ENCODE measurements at regions not wholly inside any gene's neighbourhood (a gene's known extent, or its start where the extent isn't known, plus 50 kb on each side); places are given as distances from the start of the nearest gene placed in this dataset.

GRCh38 chr12:30361145-30361544 lies 334.5 kb downstream of the IPO8 start:
- no peak for DNase-seq (ENCODE audit: extremely low read depth, low read depth)
- no peak for TF ChIP-seq CTCF (IDR thresholded peaks at IDR 0.05; ENCODE audit: low read depth, low read length)

GRCh38 chr12:30358671-30359070 lies 337.0 kb downstream of the IPO8 start:
- DNase-seq (ENCODE audit: extremely low read depth, low read depth), result no peak
- no peak for TF ChIP-seq CTCF (IDR thresholded peaks at IDR 0.05; ENCODE audit: low read depth, low read length)

- no peak for TF ChIP-seq CTCF (IDR thresholded peaks at IDR 0.05; ENCODE audit: low read depth, low read length)
- no peak for DNase-seq (ENCODE audit: extremely low read depth, low read depth)
Observed at GRCh38 chr12:30357766-30358490, 337.7 kb downstream of the IPO8 start.

GRCh38 chr12:30345744-30346471 lies 349.8 kb downstream of the IPO8 start:
- no peak for TF ChIP-seq CTCF (IDR thresholded peaks at IDR 0.05; ENCODE audit: low read depth, low read length)
- no peak for DNase-seq (ENCODE audit: extremely low read depth, low read depth)

GRCh38 chr12:30330565-30330964 lies 365.1 kb downstream of the IPO8 start:
- DNase-seq (ENCODE audit: extremely low read depth, low read depth), result no peak
- no peak for TF ChIP-seq CTCF (IDR thresholded peaks at IDR 0.05; ENCODE audit: low read depth, low read length)

- TF ChIP-seq CTCF (IDR thresholded peaks at IDR 0.05; ENCODE audit: low read depth, low read length), result no peak
- DNase-seq (ENCODE audit: extremely low read depth, low read depth), result no peak
Observed at GRCh38 chr12:30329281-30329680, 366.4 kb downstream of the IPO8 start.

- DNase-seq (ENCODE audit: extremely low read depth, low read depth), result no peak
- no peak for TF ChIP-seq CTCF (IDR thresholded peaks at IDR 0.05; ENCODE audit: low read depth, low read length)
Observed at GRCh38 chr12:30323008-30323407, 372.7 kb downstream of the IPO8 start.

Measured in AG09319 (cell line).